ENCODE measurements at regions not wholly inside any gene's neighbourhood (a gene's known extent, or its start where the extent isn't known, plus 50 kb on each side); places are given as distances from the start of the nearest gene placed in this dataset.
"Not testable (repeated sequence)": the region's sequence is repeated elsewhere in the genome, so short reads cannot be mapped to it uniquely, and the experiment has no call there.

GRCh38 chr10:105727586-105727985 is 1086.5 kb downstream of the SORCS3 start:
- H3K4me3 ChIP-seq (ENCODE audit: insufficient read depth, low read depth, low read length); H3K4me2 ChIP-seq (ENCODE audit: low read depth, low read length); H2AK5ac ChIP-seq (ENCODE audit: low read depth, low read length); H4K20me1 ChIP-seq (ENCODE audit: insufficient read depth, low read length); in situ Hi-C loops (cut with MboI; ENCODE audit: low sequenced_read_pairs); H3K23ac ChIP-seq (ENCODE audit: low read depth, low read length); POLR2A ChIA-PET (ENCODE audit: unreplicated experiment); H3K18ac ChIP-seq (ENCODE audit: low read depth, low read length); H3K4ac ChIP-seq (ENCODE audit: low read depth, low read length); H2BK15ac ChIP-seq (ENCODE audit: low read depth, low read length); intact Hi-C loops (cut with micrococcal nuclease); H3K9me1 ChIP-seq (ENCODE audit: insufficient read depth, low read length); H3K4me1 ChIP-seq (ENCODE audit: control insufficient read depth, insufficient read depth, low read length); H3K9ac ChIP-seq (ENCODE audit: low read depth, low read length); H4K5ac ChIP-seq (ENCODE audit: low read depth, low read length); H3K27ac ChIP-seq (ENCODE audit: insufficient read depth, low read length); BruUV-seq (replicated peaks); H3K9me3 ChIP-seq (ENCODE audit: control insufficient read depth, insufficient read depth, low read length); H3K56ac ChIP-seq (ENCODE audit: extremely low read depth, insufficient read depth, low read length); DNase-seq; CTCF ChIA-PET; ATAC-seq (ENCODE audit: low read depth); H3K14ac ChIP-seq (replicated peaks; ENCODE audit: low read depth, low read length); dilution Hi-C loops (cut with HindIII; ENCODE audit: low sequenced_read_pairs, unreplicated experiment); H4K91ac ChIP-seq (ENCODE audit: insufficient read depth, low read depth, low read length); H2BK120ac ChIP-seq (ENCODE audit: low read depth, low read length); H2BK5ac ChIP-seq (ENCODE audit: low read depth, low read length, poor library complexity, severe bottlenecking); H2BK20ac ChIP-seq (ENCODE audit: low read depth, low read length); H2AK9ac ChIP-seq (replicated peaks; ENCODE audit: low read depth, low read length, poor library complexity); H4K8ac ChIP-seq (ENCODE audit: low read depth in 2 of 2, low read length in 2 of 2); H2AFZ ChIP-seq (replicated peaks; ENCODE audit: low read length, poor library complexity); H3K27me3 ChIP-seq (ENCODE audit: control insufficient read depth, insufficient read depth, low read length); H3K79me1 ChIP-seq (ENCODE audit: low read depth in 1 of 2, low read length in 2 of 2); H3K36me3 ChIP-seq (ENCODE audit: control insufficient read depth, insufficient read depth, low read length): not testable (repeated sequence)
- WGBS, 2 experiments (ENCODE audit: extremely low coverage in 2 of 2, insufficient read length in 1 of 2), result 53% methylated on average over 2 of the region's 2 CpGs; no CpG with 5 or more reads in 1 of the 2 experiments
